K562 (cell line): ENCODE measurements at regions not wholly inside any gene's neighbourhood (a gene's known extent, or its start where the extent isn't known, plus 50 kb on each side); places are given as distances from the start of the nearest gene placed in this dataset.

ENCODE experiments used
- E2F8 ChIP-seq: fragments of 450-650 bp; IDR thresholded peaks from 2 replicates; pipeline ENCODE4 v1.7.1; 2018; ENCODE audit warnings: mild to moderate bottlenecking, low read depth; ENCODE audit not compliant: partially characterized antibody
- E4F1 ChIP-seq: fragments of 250-450 bp; sonication (Bioruptor Pico); IDR thresholded peaks from 2 replicates; pipeline ENCODE4 v1.5.0; 2021; ENCODE audit warnings: mild to moderate bottlenecking, borderline replicate concordance
- EZH2 ChIP-seq: IDR thresholded peaks from 2 replicates; pipeline ENCODE4 v1.6.1; 2012; ENCODE audit warnings: low read depth, mild to moderate bottlenecking, inconsistent platforms, low read length, borderline replicate concordance
- NR1H2 ChIP-seq: sonication (generic); formaldehyde crosslinking; IDR thresholded peaks from 2 replicates; pipeline ENCODE4 v1.4.0; 2020; ENCODE audit warnings: mild to moderate bottlenecking, missing genetic modification reagents
- TAF15 ChIP-seq: fragments of 200-400 bp; formaldehyde crosslinking; IDR thresholded peaks from 2 replicates; pipeline ENCODE4 v1.6.1; 2017; ENCODE audit warnings: mild to moderate bottlenecking, low read depth, low read length, moderate library complexity
- ZNF121 ChIP-seq: sonication (generic); formaldehyde crosslinking; conservative IDR thresholded peaks from 2 replicates; pipeline ENCODE4 v1.8.0; 2022; ENCODE audit warnings: missing genetic modification reagents
- ZNF395 ChIP-seq: fragments of 200-800 bp; sonication (Bioruptor generic); IDR thresholded peaks from 2 replicates; pipeline ENCODE4 v1.6.1; 2017; ENCODE audit warnings: missing genetic modification characterization, missing compliant biosample characterization

- no peak for TF ChIP-seq ZNF395 (CRISPR knock-in tag)
- TF ChIP-seq NR1H2 (CRISPR knock-in tag), result no peak
- no peak for TF ChIP-seq EZH2
- TF ChIP-seq ZNF121 (CRISPR knock-in tag), result no peak
- TF ChIP-seq E4F1 (CRISPR knock-in tag), result no peak
- TF ChIP-seq TAF15, result no peak
- TF ChIP-seq E2F8, result no peak
These were observed 398.1 kb downstream of the KCNJ18 start for GRCh38 chr17:22090263-22090935.
